GM18511 (cell line): ENCODE measurements at regions not wholly inside any gene's neighbourhood (a gene's known extent, or its start where the extent isn't known, plus 50 kb on each side); places are given as distances from the start of the nearest gene placed in this dataset.

ENCODE experiments used
- ATAC-seq: cut with Tn5 transposase; IDR thresholded peaks from one replicate; pipeline ENCODE4 v1.9.1; 2021; ENCODE audit warnings: mild to moderate bottlenecking, moderate library complexity; ENCODE audit not compliant: unreplicated experiment

DNA sequence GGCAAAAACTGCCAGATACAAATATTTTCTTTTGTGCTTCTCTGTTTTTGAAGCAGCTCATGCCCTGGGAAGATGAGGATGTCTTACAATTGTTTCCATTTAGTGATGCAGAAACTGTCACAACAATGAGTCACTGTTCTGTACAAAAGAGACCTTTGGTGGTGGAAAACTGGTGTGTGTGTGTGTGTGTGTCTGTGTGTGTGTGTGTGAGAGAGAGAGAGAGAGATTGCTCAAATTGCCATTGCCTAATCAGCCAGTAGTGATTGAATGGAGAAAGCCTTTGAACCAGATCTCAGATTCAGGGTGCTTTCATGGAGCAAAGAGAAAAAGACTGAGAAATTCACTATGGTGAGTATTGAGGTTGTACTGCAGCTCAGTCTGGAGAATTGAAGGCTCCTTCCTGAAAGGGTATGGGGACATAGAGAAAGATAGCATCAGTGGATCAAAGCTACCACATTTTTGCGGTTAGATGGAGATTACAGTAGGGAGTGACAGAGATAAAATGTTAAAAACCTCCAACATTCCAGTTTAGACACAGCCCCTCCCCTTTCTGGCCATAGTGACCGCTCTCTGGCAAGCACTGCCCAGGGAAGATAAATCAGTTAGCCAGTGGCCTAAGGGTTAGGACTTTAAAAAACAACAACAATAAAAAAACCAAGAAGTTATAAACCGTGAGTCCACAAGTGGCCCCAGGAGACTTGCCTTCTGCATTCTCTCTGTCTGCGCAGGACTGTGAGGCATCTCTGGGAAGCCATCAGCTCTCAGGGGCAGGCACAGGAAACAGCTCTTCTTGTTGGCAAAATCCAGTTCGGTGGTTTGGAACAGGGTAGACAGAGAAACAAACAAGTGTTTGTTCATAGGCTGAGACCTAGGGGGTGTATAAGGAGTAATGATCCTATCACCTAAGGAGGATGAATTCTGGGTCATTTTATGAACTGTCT lies 406.5 kb downstream of the DUSP10 start:
- ATAC-seq: no peak

DNA sequence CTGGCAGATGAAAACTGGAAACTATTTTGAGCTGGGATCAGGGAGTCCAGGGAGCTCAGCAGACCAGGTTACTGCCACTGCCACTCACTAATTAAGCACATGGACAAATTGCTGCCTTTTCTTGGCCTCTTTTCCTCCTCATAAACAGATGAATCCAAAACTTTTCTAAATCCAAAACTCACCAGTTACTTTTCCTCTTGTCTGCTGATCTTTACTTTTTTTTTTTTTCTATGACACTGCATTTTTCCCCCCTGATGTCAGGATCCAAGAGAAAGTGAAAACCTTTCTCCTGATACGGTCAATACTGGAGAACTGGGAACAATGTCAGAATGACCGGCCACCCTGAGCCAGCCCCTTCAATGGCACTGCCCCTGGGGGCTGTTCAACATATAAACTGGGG lies 405.8 kb downstream of the DUSP10 start:
- no peak for ATAC-seq

DNA sequence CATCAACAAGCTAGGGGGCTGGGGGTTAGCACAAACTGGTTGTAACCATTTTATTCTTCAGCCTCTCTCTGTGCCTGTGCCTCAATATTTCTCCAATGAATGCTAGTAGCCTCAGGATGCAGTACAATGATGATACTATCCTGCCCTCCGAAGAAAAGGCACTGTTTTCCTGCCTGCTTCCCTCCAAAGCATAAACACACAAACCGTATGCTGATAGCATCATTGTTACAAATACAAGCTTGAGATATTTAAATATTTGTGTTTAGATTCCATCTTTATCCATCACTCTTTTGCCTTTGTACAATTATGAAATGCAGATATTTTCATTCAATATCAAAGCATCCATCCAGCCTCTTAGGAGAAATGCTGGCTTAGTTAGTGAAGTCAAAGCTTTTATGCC lies 404.8 kb downstream of the DUSP10 start:
- no peak for ATAC-seq

DNA sequence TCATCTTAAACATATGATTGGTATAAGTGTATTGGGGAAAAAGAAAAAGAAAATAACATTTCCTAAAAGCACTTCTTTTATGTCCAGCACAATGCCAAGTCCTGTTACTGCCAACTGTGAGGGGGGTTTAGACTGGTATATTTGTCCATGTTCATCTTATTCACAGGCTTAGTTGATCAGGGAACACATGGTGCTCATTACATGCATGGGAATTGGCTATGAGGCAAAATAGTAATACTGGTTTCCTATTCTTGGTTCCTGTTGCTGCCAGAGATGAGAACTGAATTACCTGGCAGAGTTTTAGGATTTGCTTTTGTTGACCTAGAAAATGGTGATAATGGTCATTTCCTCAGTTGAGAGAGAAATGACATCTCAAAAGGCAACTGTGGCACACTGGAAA lies 398.8 kb downstream of the DUSP10 start:
- no peak for ATAC-seq

DNA sequence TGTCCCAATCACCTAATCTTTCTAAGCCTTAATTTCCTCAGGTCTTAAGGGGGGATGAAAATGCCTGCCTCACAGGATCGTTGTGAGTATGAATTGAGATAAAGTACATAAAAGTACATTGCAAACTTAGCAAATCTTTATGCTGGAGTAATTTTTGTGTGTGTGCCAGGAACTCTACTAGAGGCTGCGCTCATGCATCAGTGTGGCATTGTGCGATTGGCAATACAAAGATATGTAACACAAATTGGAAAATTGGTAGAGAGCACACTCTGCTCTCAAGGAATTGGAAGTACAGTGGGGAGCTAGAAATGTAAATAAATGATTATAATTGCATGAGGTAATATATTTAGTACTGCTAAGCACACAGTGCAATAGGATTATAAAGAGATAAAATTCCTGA lies 398.3 kb downstream of the DUSP10 start:
- ATAC-seq: no peak

DNA sequence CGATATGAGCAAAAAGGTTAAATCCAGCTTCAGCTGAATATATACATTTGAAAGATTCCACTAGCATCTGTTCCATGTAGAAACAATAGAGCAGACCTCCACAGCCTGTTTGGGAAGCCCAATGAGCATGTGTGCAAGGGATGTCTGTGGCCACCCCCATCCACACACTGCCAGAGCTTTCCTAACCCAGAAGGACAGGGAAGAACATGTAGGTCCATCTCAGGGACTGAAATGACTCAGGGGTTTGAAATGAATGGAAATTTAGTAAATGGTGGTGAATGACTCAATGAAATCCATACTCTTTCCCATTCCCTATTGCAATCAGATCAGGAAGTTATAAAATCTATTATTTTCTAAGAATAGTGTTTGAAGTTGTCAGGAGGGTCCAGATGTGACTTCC lies 397.2 kb downstream of the DUSP10 start:
- no peak for ATAC-seq

DNA sequence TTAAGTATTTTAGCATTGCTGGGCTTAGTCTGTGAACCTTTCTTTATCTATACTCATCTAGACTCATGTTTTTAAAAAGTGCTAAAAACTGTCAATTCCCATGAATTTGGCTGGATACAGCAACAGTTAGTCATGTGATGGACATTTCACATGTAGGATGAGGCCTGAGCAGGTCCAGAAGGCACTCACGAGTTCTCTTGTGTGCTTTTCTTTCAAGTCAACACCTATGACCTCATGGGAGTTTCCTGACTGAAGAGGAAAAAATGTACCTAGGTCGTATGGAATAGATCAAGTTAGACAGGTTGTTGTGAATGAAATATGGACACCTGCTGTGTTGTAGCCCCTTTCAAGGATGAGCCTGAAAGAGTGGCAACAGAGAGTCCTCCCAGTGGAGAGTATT lies 394.2 kb downstream of the DUSP10 start:
- ATAC-seq: no peak

DNA sequence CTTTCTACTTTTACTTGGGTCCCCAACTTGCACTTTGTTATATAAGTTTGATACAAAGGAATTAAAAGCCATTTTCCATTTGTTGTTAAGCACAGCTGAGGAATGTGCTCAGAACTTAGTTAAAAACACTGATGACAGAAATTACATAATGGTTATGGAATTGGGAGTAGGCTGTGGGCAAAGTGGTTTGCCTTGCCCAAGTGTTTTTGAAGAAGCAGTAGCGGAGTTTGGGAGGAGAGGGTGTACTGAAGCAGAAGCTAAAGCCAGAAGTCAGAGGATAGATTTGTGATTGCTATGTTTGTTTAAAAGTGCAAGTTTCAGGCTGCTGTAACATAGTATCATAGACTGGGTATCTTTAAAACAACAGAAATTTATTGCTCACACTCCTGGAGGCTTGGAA lies 391.8 kb downstream of the DUSP10 start:
- no peak for ATAC-seq

DNA sequence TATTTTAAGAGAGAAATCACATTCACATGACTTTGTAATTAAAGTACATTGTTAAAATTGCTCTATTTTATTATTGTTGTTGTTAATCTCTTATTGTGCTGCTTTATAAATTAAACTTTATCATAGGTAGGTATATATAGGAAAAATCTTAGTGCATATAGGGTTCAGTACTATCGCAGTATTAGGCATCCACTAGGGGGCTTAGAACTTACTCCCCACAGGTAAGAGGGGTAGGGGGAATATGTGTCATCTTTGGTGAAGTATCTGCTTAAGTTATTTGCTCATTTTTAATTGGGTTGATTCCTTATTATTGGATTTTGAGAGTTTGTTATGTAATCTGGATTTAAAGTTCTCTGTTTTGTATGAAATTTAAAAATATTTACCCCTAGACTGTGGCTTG lies 385.2 kb downstream of the DUSP10 start:
- ATAC-seq: no peak

DNA sequence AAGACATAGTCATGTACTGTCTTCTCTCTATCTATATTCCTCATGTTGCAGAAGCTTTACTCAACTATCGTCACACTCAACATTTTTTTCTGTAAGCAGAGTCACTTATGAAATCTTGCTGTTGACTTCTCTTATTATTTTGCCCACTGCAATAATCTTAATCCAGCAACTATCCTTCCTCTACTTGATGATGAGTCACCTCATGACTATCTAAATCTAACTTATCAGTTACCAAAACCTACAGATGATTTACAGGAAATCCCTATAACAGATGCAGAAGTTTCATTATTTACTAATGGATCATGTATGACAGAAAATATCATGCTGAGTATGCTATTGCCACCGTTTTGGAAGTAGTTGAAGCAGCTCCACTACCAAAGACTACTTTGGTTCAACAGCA lies 378.9 kb downstream of the DUSP10 start:
- no peak for ATAC-seq

DNA sequence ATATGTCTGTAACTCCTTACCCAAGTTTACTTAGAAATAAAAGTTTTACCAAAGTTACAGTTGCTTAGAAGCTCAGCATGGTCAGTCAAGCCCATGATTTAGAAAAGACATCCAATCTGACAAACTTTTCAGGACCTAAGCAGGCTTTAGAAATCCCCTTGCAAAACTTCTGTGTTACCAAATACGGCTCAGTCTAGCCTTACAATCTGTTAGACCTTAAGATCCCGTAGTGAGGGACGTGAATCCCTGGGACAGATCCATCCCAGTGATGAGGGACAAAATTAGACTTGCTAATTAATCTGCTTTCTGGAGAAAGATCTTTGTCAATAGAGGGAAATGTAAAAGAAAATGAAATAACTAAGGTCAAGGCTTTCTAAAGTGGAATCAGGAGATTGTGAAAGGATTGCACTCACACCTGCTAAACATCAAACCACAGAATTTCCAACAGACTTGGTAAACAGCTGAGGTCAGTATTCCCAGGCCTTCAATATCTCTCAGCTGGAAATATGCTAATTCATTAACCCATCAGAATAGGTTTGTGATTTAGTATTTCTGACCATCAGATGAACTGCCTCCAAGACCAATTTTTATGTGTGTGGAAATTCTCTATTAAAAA lies 375.3 kb downstream of the DUSP10 start:
- ATAC-seq: no peak

DNA sequence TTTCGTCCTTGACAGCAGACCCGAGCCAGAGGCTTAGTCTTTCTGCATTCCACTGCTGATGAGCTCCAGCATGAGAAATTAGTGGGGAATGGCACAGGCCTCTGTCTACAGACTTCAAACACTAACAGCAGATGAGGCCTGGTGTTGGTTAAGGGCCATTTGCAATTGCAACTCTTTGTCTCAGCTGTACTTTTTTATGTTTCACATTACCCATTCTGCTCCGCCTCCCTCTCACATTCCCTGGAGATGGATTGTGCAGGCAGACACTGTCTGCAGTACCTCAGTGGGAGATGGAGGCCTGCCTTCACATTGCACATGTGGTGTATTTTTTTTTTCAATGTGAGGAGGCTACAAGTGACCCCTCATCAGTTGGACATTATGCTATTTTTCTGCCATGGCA lies 370.2 kb downstream of the DUSP10 start:
- ATAC-seq: no peak

DNA sequence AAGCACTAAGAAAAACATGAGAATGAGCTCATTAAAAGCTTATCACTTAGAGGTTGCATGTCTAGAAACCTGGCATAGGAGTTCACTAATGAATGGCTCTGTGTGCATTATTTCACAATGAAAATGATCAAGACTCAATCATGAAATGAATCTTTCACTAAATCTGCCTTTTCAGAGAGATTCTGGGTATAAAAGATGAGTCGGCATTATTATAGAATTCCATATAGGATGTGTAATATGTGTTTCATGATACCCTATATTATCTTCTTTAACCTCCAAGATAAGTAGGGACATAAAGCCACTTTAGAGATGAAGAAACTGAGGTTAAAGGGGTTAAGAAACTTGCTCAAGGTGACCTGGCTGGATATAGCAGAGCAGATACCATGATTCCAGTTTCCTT lies 368.1 kb downstream of the DUSP10 start:
- ATAC-seq: no peak

DNA sequence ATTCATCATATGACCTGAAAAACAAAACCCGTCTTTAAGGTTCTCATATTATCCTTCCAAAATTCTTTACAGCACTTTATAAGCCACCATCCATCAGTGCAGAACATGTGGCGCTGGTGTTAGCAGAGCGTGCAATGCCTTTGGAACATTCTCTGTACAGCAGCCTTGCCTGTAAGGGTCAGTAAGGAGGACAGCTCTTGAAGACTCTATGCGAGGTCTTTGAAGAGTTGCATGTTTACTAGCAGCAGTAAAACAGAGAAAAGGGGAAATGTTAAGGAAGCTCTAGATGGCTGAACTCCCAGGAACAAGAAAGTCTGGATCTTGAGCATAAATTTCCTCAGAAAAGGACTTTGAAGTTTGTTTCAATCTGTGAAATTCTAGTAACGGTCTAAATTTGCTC lies 365.6 kb downstream of the DUSP10 start:
- ATAC-seq: no peak

DNA sequence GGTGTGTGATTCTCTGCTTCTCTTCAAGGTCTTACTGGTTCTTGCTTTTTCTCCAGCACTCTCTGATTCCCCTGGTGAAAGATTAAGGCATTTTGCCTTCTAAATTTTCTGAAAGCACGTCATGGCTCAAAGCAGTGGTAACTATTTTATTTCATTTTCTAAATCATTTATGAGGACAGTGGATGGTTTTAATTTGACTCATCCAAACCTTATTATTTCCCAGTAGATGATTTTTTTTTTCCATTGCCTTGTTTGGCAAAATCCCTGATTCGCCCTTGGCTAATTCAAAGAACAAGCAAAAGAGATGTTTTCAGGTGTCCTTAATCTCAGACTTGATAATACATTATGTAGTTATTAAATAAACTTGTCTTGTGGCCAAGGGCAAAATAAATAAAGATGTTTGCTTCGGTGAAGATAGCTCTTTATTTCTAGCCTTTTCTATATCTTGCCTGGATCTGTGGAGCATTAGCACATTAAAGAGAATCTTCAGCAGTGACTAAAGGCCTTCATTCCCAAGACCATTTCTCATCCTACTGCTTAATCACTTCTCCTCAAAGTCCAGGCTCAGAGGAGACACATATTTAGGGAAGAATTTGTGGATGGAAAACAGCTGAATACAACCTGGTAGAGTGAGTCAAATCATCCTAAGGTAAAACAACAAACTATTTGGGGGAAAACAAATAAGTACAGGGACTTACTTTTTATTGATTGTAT lies 359.8 kb downstream of the DUSP10 start:
- ATAC-seq: no peak

DNA sequence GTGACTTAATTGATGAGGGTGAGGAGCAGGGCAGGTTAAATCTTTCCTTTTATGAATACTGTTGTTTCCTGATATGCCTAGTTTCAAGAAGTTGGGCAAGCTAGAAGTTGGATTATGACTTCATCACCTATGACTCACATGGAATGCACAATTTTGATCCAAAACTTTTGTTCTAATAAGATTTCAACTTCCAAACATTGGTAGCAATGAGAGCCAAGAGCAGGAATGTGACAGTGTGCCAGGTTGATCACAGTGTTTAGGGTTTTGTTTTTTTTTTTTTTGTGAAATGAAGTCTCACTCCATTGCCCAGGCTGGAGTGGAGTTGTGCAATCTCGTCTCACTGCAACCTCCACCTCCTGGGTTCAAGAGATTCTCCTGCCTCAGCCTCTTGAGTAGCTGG lies 349.4 kb downstream of the DUSP10 start:
- ATAC-seq: no peak

DNA sequence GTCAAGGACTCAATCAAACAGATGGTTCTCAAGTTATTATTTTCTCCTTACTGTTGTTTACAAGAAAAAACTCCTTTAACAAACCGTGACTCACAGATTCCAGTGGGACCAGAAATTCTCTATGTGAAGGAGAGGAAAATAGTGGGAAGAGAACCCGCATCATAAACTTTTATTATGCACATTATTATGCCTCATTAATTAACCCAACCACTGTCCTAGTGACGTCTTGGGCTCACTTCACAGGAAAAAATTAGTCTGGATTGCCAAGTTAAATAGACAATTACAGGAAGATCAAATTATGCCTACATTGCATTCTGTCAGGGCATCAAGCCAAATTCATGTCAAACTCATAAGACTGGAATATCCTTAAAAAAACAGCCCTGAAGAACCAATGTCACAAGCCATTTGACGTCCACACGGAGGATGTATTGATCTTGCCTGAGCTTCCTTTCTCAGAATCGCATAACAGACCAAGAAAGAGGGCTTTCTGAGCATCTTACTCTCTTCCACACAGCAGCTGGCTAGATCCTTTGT lies 347.8 kb downstream of the DUSP10 start:
- no peak for ATAC-seq

DNA sequence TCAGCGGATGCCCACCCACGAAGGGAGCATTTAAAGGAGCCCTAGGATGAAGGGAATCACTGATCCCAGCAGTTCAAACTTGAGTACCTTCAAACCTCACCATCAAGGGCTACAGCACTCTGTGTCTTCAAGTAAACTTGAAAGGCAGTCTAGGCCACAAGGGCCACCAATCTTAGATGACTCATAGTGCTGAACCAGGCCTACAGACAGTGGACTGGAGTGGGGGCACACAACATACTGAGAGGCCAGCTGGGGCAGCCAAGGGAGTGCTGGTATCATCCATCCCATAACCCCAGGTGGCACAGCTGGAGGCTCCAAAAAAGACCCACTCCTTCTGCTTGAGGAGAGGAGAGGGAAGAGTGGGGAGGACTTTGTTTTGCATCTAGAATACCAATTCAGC lies 345.4 kb downstream of the DUSP10 start:
- no peak for ATAC-seq

DNA sequence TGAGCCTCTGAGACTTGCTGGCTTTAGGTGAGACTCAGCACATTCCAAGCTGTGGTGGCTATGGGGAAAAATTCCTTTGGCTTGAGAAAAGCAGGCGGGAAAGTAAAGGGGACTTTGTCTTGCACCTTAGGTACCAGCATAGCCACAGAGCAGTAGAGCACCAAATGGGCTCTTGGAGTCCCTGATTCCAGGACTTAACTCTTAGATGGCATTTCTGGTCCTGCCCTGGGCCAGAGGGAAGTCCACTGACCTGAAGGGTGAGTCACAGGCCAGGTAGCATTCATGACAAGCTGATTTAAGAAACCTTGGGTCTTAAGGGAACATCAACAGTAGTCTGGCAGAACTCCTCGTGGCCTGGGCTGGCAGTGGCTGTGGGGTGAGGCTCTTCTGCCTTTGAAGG lies 344.7 kb downstream of the DUSP10 start:
- ATAC-seq: no peak

DNA sequence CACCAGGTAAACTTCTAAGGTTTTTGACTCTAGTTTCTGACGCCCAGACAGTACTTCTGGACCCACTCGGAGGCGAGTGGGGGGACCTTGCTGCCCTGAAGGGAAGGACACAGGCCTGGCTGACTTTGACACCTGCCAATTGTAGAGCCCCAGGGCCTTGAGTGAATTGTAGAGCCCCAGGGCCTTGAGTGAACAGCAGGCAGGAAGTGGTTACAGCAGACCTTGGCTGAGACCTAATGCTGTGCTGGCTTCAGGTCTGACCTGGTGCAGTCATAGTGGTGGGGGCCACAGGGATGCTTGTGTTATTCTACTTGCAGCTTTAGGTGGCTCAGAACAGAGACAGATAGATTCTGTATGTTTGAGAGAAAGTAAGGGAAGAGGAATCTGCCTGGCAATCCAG lies 344.3 kb downstream of the DUSP10 start:
- ATAC-seq: no peak

DNA sequence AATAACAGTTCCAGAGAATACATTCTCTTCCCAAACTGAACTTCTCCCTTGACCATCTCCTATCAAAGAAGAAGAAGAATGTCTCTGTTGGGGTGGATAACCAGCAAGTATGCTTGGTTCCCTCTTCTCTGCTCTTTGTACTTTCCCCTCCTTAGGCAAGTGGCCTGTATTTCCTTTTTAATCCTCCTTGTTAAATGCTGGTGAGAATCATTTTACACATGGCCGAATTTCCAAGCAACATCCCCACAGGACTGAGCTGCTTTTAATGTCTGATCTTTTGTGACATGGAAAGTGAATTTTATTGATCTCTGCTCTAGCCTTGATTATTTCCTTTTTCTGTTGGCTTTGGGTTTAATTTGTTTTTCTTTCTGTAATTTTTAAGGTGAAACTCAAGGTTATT lies 336.7 kb downstream of the DUSP10 start:
- no peak for ATAC-seq
